ENCODE measurements at regions not wholly inside any gene's neighbourhood (a gene's known extent, or its start where the extent isn't known, plus 50 kb on each side); places are given as distances from the start of the nearest gene placed in this dataset.

- TF ChIP-seq FOXJ3 (CRISPR knock-in tag; IDR thresholded peaks at IDR 0.05; ENCODE audit: borderline replicate concordance): no peak
- no peak for TF ChIP-seq ESRRA (CRISPR knock-in tag; IDR thresholded peaks at IDR 0.05; ENCODE audit: borderline replicate concordance)
- TF ChIP-seq, protein P1, sequence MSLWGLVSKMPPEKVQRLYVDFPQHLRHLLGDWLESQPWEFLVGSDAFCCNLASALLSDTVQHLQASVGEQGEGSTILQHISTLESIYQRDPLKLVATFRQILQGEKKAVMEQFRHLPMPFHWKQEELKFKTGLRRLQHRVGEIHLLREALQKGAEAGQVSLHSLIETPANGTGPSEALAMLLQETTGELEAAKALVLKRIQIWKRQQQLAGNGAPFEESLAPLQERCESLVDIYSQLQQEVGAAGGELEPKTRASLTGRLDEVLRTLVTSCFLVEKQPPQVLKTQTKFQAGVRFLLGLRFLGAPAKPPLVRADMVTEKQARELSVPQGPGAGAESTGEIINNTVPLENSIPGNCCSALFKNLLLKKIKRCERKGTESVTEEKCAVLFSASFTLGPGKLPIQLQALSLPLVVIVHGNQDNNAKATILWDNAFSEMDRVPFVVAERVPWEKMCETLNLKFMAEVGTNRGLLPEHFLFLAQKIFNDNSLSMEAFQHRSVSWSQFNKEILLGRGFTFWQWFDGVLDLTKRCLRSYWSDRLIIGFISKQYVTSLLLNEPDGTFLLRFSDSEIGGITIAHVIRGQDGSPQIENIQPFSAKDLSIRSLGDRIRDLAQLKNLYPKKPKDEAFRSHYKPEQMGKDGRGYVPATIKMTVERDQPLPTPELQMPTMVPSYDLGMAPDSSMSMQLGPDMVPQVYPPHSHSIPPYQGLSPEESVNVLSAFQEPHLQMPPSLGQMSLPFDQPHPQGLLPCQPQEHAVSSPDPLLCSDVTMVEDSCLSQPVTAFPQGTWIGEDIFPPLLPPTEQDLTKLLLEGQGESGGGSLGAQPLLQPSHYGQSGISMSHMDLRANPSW (CRISPR knock-in tag; conservative IDR thresholded peaks at IDR 0.05; ENCODE audit: low read depth): no peak
- no peak for TF ChIP-seq CTCF (IDR thresholded peaks at IDR 0.05)
Observed at GRCh38 chr6:132207991-132208390, 193.3 kb downstream of the MOXD1 start.
